Mesendoderm (in vitro differentiated cells): ENCODE measurements at regions not wholly inside any gene's neighbourhood (a gene's known extent, or its start where the extent isn't known, plus 50 kb on each side); places are given as distances from the start of the nearest gene placed in this dataset.

Experiments
- DNase-seq: peaks from one replicate; pipeline ENCODE4 v3.0.0; 2013
- H2AK5ac ChIP-seq: 2 replicates; pipeline ENCODE4 v1.6.1; 2013; ENCODE audit warnings: low read length, inconsistent platforms
- H2BK120ac ChIP-seq: 2 replicates; pipeline ENCODE4 v1.6.1; 2013; ENCODE audit warnings: low read depth, mild to moderate bottlenecking, low read length, moderate library complexity, mixed read lengths
- H2BK15ac ChIP-seq: replicated peaks from 2 replicates; pipeline ENCODE4 v1.6.1; 2013; ENCODE audit warnings: low read depth, mild to moderate bottlenecking, moderate library complexity
- H2BK5ac ChIP-seq: 2 replicates; pipeline ENCODE4 v1.6.1; 2013; ENCODE audit warnings: low read length, inconsistent platforms
- H3K18ac ChIP-seq: 2 replicates; pipeline ENCODE4 v1.6.1; 2013; ENCODE audit warnings: mild to moderate bottlenecking, low read length, mixed read lengths
- H3K23ac ChIP-seq: one replicate; pipeline ENCODE4 v1.6.1; 2013; ENCODE audit warnings: low read length
- H3K27ac ChIP-seq: 2 replicates; pipeline ENCODE4 v1.5.1; 2013; ENCODE audit warnings: low read depth, mild to moderate bottlenecking, inconsistent platforms, low read length, moderate library complexity
- H3K27me3 ChIP-seq: 2 replicates; pipeline ENCODE4 v1.6.1; 2013; ENCODE audit warnings: low read length, control low read depth, mild to moderate bottlenecking, inconsistent platforms; ENCODE audit not compliant: insufficient read depth, poor library complexity
- H3K36me3 ChIP-seq: 2 replicates; pipeline ENCODE4 v1.6.1; 2013; ENCODE audit warnings: low read length, inconsistent platforms; ENCODE audit not compliant: control insufficient read depth, insufficient read depth
- H3K4ac ChIP-seq: one replicate; pipeline ENCODE4 v1.6.1; 2013; ENCODE audit warnings: low read depth, mild to moderate bottlenecking, low read length, moderate library complexity
- H3K4me1 ChIP-seq: 2 replicates; pipeline ENCODE4 v1.6.1; 2013; ENCODE audit warnings: low read depth, low read length, inconsistent platforms; ENCODE audit not compliant: control insufficient read depth
- H3K4me2 ChIP-seq: 2 replicates; pipeline ENCODE4 v1.6.1; 2013; ENCODE audit warnings: low read length
- H3K4me3 ChIP-seq: 2 replicates; pipeline ENCODE4 v1.5.1; 2013; ENCODE audit warnings: mild to moderate bottlenecking, low read length
- H3K56ac ChIP-seq: one replicate; pipeline ENCODE4 v1.6.1; 2013; ENCODE audit warnings: low read length
- H3K79me1 ChIP-seq: 2 replicates; pipeline ENCODE4 v1.6.1; 2013; ENCODE audit warnings: low read length, inconsistent platforms
- H3K79me2 ChIP-seq: 2 replicates; pipeline ENCODE4 v1.6.1; 2013; ENCODE audit warnings: mild to moderate bottlenecking, low read length; ENCODE audit not compliant: control insufficient read depth, insufficient read depth
- H3K9ac ChIP-seq: 2 replicates; pipeline ENCODE4 v1.6.1; 2013; ENCODE audit warnings: low read length, inconsistent platforms
- H4K5ac ChIP-seq: one replicate; pipeline ENCODE4 v1.6.1; 2013; ENCODE audit warnings: low read length
- H4K8ac ChIP-seq: one replicate; pipeline ENCODE4 v1.6.1; 2013; ENCODE audit warnings: low read depth, mild to moderate bottlenecking, control low read depth, low read length, moderate library complexity
- WGBS: extraction: QIAGEN DNeasy Blood & Tissue Kit; methylation state at CpG from one replicate; pipeline ENCODE4 v1.1.7; 2013; ENCODE audit warnings: low lambda C conversion rate, missing lambda C conversion rate; ENCODE audit not compliant: insufficient coverage; ENCODE audit errors: extremely low coverage; 5-methylcytosine and 5-hydroxymethylcytosine counted together

GRCh38 chr2:8076448-8077342 lies 605.2 kb upstream of the ID2 start:
- no peak for DNase-seq
- H2BK15ac ChIP-seq: no peak overlapping the region
- no CpG with 5 or more reads among the region's 6 CpGs for WGBS

GRCh38 chr2:8078705-8079104 lies 603.2 kb upstream of the ID2 start:
- Histone ChIP-seq H3K4me2 (no peak overlapping the region), H3K23ac (no peak overlapping the region), H2AK5ac (no peak overlapping the region)

More at GRCh38 chr2:8076448-8077342, 605.2 kb upstream of the ID2 start:
- Histone ChIP-seq H3K4me1 (no peaks in the 10 kb centered on the region), H2AK5ac (no peak overlapping the region), H3K27me3 (no peaks in the 10 kb centered on the region), H3K4me3 (no peak overlapping the region), H2BK5ac (no peak overlapping the region), H3K36me3 (no peaks in the 10 kb centered on the region), H3K23ac (no peak overlapping the region), H3K79me1 (no peaks in the 10 kb centered on the region), H2BK120ac (no peak overlapping the region), H3K27ac (no peak overlapping the region), H3K79me2 (no peaks in the 10 kb centered on the region), H3K9ac (no peak overlapping the region), H3K56ac (no peak overlapping the region), H4K5ac (no peak overlapping the region), H4K8ac (no peak overlapping the region), H3K4me2 (no peak overlapping the region), H3K4ac (no peak overlapping the region), H3K18ac (no peak overlapping the region)

DNA sequence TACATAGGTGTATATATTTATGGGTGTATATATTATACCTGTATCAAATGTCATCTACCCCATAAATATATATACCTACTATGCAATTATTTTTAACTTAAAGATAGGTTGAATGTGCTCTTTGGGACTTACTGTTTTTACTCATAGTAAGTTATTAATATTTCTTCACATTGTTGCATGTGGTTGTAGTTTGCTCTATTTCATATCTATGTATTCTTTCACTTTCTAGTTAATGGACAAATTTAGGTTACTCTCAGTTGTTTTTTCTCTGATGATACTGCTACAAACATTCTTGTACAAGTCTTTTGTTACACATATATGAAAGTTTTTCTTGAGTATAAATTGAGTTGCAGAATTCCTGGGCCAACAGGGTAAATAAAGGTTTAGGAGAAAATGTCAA lies 601.8 kb upstream of the ID2 start:
- Histone ChIP-seq H3K27ac (no peak overlapping the region), H2BK5ac (no peak overlapping the region), H3K18ac (no peak overlapping the region), H3K79me1 (no peaks in the 10 kb centered on the region), H3K56ac (no peak overlapping the region), H2BK15ac (no peak overlapping the region), H3K4me1 (no peaks in the 10 kb centered on the region), H2BK120ac (no peak overlapping the region), H3K4ac (no peak overlapping the region), H3K27me3 (no peaks in the 10 kb centered on the region), H3K9ac (no peak overlapping the region), H3K79me2 (no peaks in the 10 kb centered on the region), H3K23ac (no peak overlapping the region), H3K4me3 (no peak overlapping the region), H4K5ac (no peak overlapping the region), H3K4me2 (no peak overlapping the region), H3K36me3 (no peaks in the 10 kb centered on the region), H2AK5ac (no peak overlapping the region), H4K8ac (no peak overlapping the region)
- no peak for DNase-seq

More at GRCh38 chr2:8078705-8079104, 603.2 kb upstream of the ID2 start:
- no peak overlapping the region for H3K27ac ChIP-seq
- no peak overlapping the region for H4K5ac ChIP-seq
- no peak overlapping the region for H2BK5ac ChIP-seq
- H2BK15ac ChIP-seq: no peak overlapping the region
- H3K36me3 ChIP-seq: no peaks in the 10 kb centered on the region
- H3K4me3 ChIP-seq: no peak overlapping the region
- no peak overlapping the region for H4K8ac ChIP-seq
- no peak overlapping the region for H3K56ac ChIP-seq
- H2BK120ac ChIP-seq: no peak overlapping the region
- no peaks in the 10 kb centered on the region for H3K27me3 ChIP-seq
- H3K79me1 ChIP-seq: no peaks in the 10 kb centered on the region
- no peaks in the 10 kb centered on the region for H3K79me2 ChIP-seq
- WGBS: no CpG with 5 or more reads among the region's 2 CpGs
- H3K18ac ChIP-seq: no peak overlapping the region
- DNase-seq: no peak
- H3K4me1 ChIP-seq: no peaks in the 10 kb centered on the region
- no peak overlapping the region for H3K4ac ChIP-seq
- no peak overlapping the region for H3K9ac ChIP-seq

- H3K79me2 ChIP-seq: no peaks in the 10 kb centered on the region
- no peak overlapping the region for H4K5ac ChIP-seq
- no peak overlapping the region for H3K4me2 ChIP-seq
- H3K4me1 ChIP-seq: no peaks in the 10 kb centered on the region
- no peak overlapping the region for H3K4ac ChIP-seq
- no peak overlapping the region for H2AK5ac ChIP-seq
- no peak overlapping the region for H4K8ac ChIP-seq
- no peaks in the 10 kb centered on the region for H3K36me3 ChIP-seq
- no peak overlapping the region for H3K9ac ChIP-seq
- H3K27me3 ChIP-seq: no peaks in the 10 kb centered on the region
- H2BK120ac ChIP-seq: no peak overlapping the region
- H2BK15ac ChIP-seq: no peak overlapping the region
- DNase-seq: no peak
- no peaks in the 10 kb centered on the region for H3K79me1 ChIP-seq
- no peak overlapping the region for H3K56ac ChIP-seq
- H3K18ac ChIP-seq: no peak overlapping the region
- no peak overlapping the region for H3K4me3 ChIP-seq
- H3K23ac ChIP-seq: no peak overlapping the region
- no peak overlapping the region for H3K27ac ChIP-seq
- no peak overlapping the region for H2BK5ac ChIP-seq
- WGBS: no CpG with 5 or more reads among the region's 5 CpGs
Observed at GRCh38 chr2:8081130-8081529, 600.7 kb upstream of the ID2 start.

DNA sequence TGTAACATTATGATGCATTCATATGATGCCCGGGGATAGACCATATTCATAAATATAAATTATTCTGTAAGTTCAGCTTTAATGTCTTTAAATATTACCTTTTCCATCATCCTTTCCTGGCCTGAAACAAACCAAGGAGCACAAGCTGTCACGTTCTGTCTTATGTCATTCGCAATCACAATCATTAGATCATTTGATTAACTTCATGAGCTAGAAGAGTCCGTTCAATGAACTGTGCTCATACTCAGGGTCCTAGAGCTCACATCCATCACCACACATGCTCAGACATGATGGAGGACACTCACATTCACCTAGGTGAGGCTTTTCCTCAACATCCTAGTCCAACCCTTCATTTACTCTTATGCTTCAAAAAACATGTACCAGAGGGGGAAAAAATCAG lies 599.0 kb upstream of the ID2 start:
- no peak for DNase-seq
- Histone ChIP-seq H2BK5ac (no peak overlapping the region), H2BK120ac (no peak overlapping the region), H3K27ac (no peak overlapping the region), H3K4me1 (no peaks in the 10 kb centered on the region), H2BK15ac (no peak overlapping the region), H3K23ac (no peak overlapping the region), H3K27me3 (no peaks in the 10 kb centered on the region), H3K56ac (no peak overlapping the region), H4K8ac (no peak overlapping the region), H3K4me2 (no peak overlapping the region), H3K4me3 (no peak overlapping the region), H3K79me2 (no peaks in the 10 kb centered on the region), H3K79me1 (no peaks in the 10 kb centered on the region), H3K18ac (no peak overlapping the region), H2AK5ac (no peak overlapping the region), H3K4ac (no peak overlapping the region), H3K9ac (no peak overlapping the region), H3K36me3 (no peaks in the 10 kb centered on the region), H4K5ac (no peak overlapping the region)
- WGBS: no CpG with 5 or more reads among the region's 4 CpGs

DNA sequence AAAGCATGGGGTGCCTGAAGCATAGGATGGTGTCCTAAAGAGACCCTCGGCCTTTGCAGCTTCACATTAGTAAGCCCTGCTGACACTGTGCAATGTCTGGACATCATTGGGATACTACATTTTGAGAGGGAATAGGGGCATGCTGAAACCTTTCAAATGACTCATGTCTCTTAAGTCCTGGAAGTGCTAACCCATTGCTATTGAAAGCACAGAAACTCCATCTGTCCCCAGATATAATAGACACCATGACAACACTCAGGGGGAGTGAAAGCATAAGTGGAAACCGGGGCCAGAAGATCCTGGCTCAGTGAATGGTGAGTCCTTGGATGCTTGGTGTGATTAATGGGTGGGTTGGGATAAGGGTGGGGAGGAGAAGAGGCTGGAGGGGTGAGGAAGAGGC lies 595.5 kb upstream of the ID2 start:
- H3K23ac ChIP-seq: no peak overlapping the region
- H2BK120ac ChIP-seq: no peak overlapping the region
- H4K5ac ChIP-seq: no peak overlapping the region
- H2AK5ac ChIP-seq: no peak overlapping the region
- no peak overlapping the region for H2BK15ac ChIP-seq
- no peak overlapping the region for H3K27ac ChIP-seq
- no peak overlapping the region for H3K4me2 ChIP-seq
- no peaks in the 10 kb centered on the region for H3K4me1 ChIP-seq
- H3K79me2 ChIP-seq: no peaks in the 10 kb centered on the region
- no peak overlapping the region for H2BK5ac ChIP-seq
- no peak overlapping the region for H3K4ac ChIP-seq
- H3K9ac ChIP-seq: no peak overlapping the region
- H3K18ac ChIP-seq: no peak overlapping the region
- no CpG with 5 or more reads among the region's 2 CpGs for WGBS
- no peak overlapping the region for H3K4me3 ChIP-seq
- no peaks in the 10 kb centered on the region for H3K27me3 ChIP-seq
- H3K36me3 ChIP-seq: no peaks in the 10 kb centered on the region
- no peaks in the 10 kb centered on the region for H3K79me1 ChIP-seq
- no peak for DNase-seq
- no peak overlapping the region for H3K56ac ChIP-seq
- H4K8ac ChIP-seq: no peak overlapping the region
